Osteoblast (primary cell): ENCODE measurements at regions not wholly inside any gene's neighbourhood (a gene's known extent, or its start where the extent isn't known, plus 50 kb on each side); places are given as distances from the start of the nearest gene placed in this dataset.
"Not testable (repeated sequence)": the region's sequence is repeated elsewhere in the genome, so short reads cannot be mapped to it uniquely, and the experiment has no call there.

ENCODE experiments used
- DNase-seq: peaks from one replicate; pipeline ENCODE4 v3.0.0; 2011; ENCODE audit warnings: low spot score, mixed read lengths; ENCODE audit not compliant: insufficient read length; ENCODE audit errors: missing footprints
- H2AFZ ChIP-seq: 2 replicates; pipeline ENCODE4 v1.6.0; 2011; ENCODE audit warnings: mild to moderate bottlenecking, low read length
- H3K27ac ChIP-seq: 2 replicates; pipeline ENCODE4 v1.5.1; 2011; ENCODE audit warnings: mild to moderate bottlenecking, low read depth, low read length, moderate library complexity
- H3K27me3 ChIP-seq: 2 replicates; pipeline ENCODE4 v1.6.0; 2012; ENCODE audit warnings: mild to moderate bottlenecking, control low read depth, inconsistent platforms, low read length, moderate library complexity; ENCODE audit not compliant: insufficient read depth
- H3K36me3 ChIP-seq: 2 replicates; pipeline ENCODE4 v1.5.1; 2011; ENCODE audit warnings: mild to moderate bottlenecking, low read length, control low read depth, moderate library complexity; ENCODE audit not compliant: insufficient read depth
- H3K4me1 ChIP-seq: 2 replicates; pipeline ENCODE4 v1.5.1; 2011; ENCODE audit warnings: mild to moderate bottlenecking, low read length, control low read depth, moderate library complexity; ENCODE audit not compliant: insufficient read depth
- H3K4me2 ChIP-seq: 2 replicates; pipeline ENCODE4 v1.6.0; 2011; ENCODE audit warnings: mild to moderate bottlenecking, low read length; ENCODE audit not compliant: insufficient read depth
- H3K4me3 ChIP-seq: fragments of 200-600 bp; sonication (generic); 3 replicates; pipeline ENCODE4 v1.5.1; 2012; ENCODE audit warnings: mild to moderate bottlenecking, low read length, inconsistent platforms; ENCODE audit not compliant: insufficient read depth
- H3K79me2 ChIP-seq: 2 replicates; pipeline ENCODE4 v1.6.0; 2012; ENCODE audit warnings: mild to moderate bottlenecking, low read length, control low read depth, inconsistent platforms; ENCODE audit not compliant: insufficient read depth
- H3K9me3 ChIP-seq: 2 replicates; pipeline ENCODE4 v1.5.1; 2011; ENCODE audit warnings: low read depth, low read length, control low read depth
- H4K20me1 ChIP-seq: 2 replicates; pipeline ENCODE4 v1.6.0; 2012; ENCODE audit warnings: mild to moderate bottlenecking, low read length, control low read depth; ENCODE audit not compliant: insufficient read depth
- CTCF ChIP-seq: IDR thresholded peaks from 2 replicates; pipeline ENCODE4 v1.5.1; 2011; ENCODE audit warnings: mild to moderate bottlenecking, low read depth, low read length, moderate library complexity; ENCODE audit errors: extremely low read depth

DNA sequence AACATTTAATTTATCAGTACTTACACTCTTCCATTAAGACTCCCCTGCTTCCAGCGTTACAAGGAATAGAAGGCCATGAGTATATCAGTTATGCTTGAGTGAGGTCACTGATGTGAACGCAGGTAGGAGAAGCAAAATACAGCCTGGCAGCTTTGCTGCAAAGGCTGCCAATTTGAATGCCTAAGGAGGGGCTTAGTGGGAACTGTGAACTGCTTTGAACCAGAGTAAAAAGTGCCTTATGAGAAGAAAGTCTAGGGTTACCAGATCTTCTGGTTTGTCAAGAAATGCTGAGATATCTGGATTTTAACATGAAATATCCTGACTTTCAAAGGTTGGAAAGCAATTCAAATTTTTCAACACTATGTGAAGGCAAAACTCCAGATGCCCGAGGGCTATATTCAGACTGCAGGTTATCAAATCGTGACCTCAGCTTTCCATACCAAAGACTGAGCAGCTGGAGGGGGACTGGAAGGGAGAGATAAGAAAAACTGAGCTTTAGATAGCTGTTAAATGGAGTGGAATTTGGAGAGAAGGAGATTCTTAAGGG, 446.3 kb upstream of the NECTIN3 start:
- H3K36me3 ChIP-seq, result no peaks in the 10 kb centered on the region
- H3K9me3 ChIP-seq, result no peaks in the 10 kb centered on the region
- H4K20me1 ChIP-seq, result no peaks in the 10 kb centered on the region
- no peaks in the 10 kb centered on the region for H3K4me1 ChIP-seq
- TF ChIP-seq CTCF, result no peak
- no peak overlapping the region for H3K27ac ChIP-seq
- no peak overlapping the region for H3K4me2 ChIP-seq
- peak overlapping the region; percentile 32 for H2AFZ ChIP-seq
- no peak for DNase-seq
- no peak overlapping the region for H3K4me3 ChIP-seq
- H3K79me2 ChIP-seq, result no peaks in the 10 kb centered on the region
- H3K27me3 ChIP-seq, result no peaks in the 10 kb centered on the region

GRCh38 chr3:110626652-110627111, 444.9 kb upstream of the NECTIN3 start:
- H3K4me2 ChIP-seq, result not testable (repeated sequence)

GRCh38 chr3:110628650-110629301, 442.8 kb upstream of the NECTIN3 start:
- Histone ChIP-seq H3K27ac (no peak overlapping the region), H3K36me3 (no peaks in the 10 kb centered on the region), H3K4me3 (no peak overlapping the region), H3K4me2 (peak overlapping the region; percentile 8), H4K20me1 (no peaks in the 10 kb centered on the region), H3K79me2 (no peaks in the 10 kb centered on the region), H3K9me3 (no peaks in the 10 kb centered on the region), H3K27me3 (no peaks in the 10 kb centered on the region), H2AFZ (peak overlapping the region; percentile 36), H3K4me1 (no peaks in the 10 kb centered on the region)
- DNase-seq, result no peak
- no peak for TF ChIP-seq CTCF

More at GRCh38 chr3:110626652-110627111, 444.9 kb upstream of the NECTIN3 start:
- DNase-seq, H2AFZ ChIP-seq, H3K79me2 ChIP-seq, H3K27me3 ChIP-seq, H4K20me1 ChIP-seq, H3K9me3 ChIP-seq, H3K4me1 ChIP-seq, H3K4me3 ChIP-seq, H3K36me3 ChIP-seq, H3K27ac ChIP-seq: not testable (repeated sequence)

GRCh38 chr3:110629917-110630316, 441.7 kb upstream of the NECTIN3 start:
- Histone ChIP-seq H3K27ac (no peak overlapping the region), H3K79me2 (no peaks in the 10 kb centered on the region), H3K36me3 (no peaks in the 10 kb centered on the region), H4K20me1 (no peaks in the 10 kb centered on the region), H2AFZ (no peak overlapping the region), H3K4me3 (no peak overlapping the region), H3K9me3 (no peaks in the 10 kb centered on the region), H3K27me3 (no peaks in the 10 kb centered on the region), H3K4me1 (no peaks in the 10 kb centered on the region), H3K4me2 (no peak overlapping the region)
- TF ChIP-seq CTCF, result no peak
- DNase-seq, result no peak
